COLO668 (cell line): ENCODE measurements at regions not wholly inside any gene's neighbourhood (a gene's known extent, or its start where the extent isn't known, plus 50 kb on each side); places are given as distances from the start of the nearest gene placed in this dataset.
"Not testable (repeated sequence)": the region's sequence is repeated elsewhere in the genome, so short reads cannot be mapped to it uniquely, and the experiment has no call there.

Source experiments
- DNase-seq: peaks from one replicate; lab custom pipeline; 2025; ENCODE audit not compliant: unreplicated experiment; lab: John Stamatoyannopoulos, UW

GRCh38 chr7:10723832-10724231, 249.8 kb upstream of the PHF14 start:
- no peak for DNase-seq

- no peak for DNase-seq
Observed at GRCh38 chr7:10724449-10724848, 249.2 kb upstream of the PHF14 start.

GRCh38 chr7:10727636-10728035, 246.0 kb upstream of the PHF14 start:
- DNase-seq: no peak

- no peak for DNase-seq
Observed at GRCh38 chr7:10731253-10731773, 242.4 kb upstream of the PHF14 start.

- no peak for DNase-seq
Observed at GRCh38 chr7:10733747-10734146, 239.9 kb upstream of the PHF14 start.

- no peak for DNase-seq
Observed at GRCh38 chr7:10734595-10734994, 239.1 kb upstream of the PHF14 start.

GRCh38 chr7:10739401-10739800, 234.3 kb upstream of the PHF14 start:
- DNase-seq: no peak

- DNase-seq: no peak
Observed at GRCh38 chr7:10740805-10741204, 232.9 kb upstream of the PHF14 start.

GRCh38 chr7:10756981-10757380, 216.7 kb upstream of the PHF14 start:
- no peak for DNase-seq

- DNase-seq: no peak
Observed at GRCh38 chr7:10759120-10759519, 214.6 kb upstream of the PHF14 start.

GRCh38 chr7:10767771-10768170, 205.9 kb upstream of the PHF14 start:
- DNase-seq: no peak

GRCh38 chr7:10770176-10770575, 203.5 kb upstream of the PHF14 start:
- no peak for DNase-seq

GRCh38 chr7:10773430-10773829, 200.2 kb upstream of the PHF14 start:
- DNase-seq: no peak

- no peak for DNase-seq
Observed at GRCh38 chr7:10779465-10780399, 193.9 kb upstream of the PHF14 start.

GRCh38 chr7:10780400-10780747, 193.3 kb upstream of the PHF14 start:
- no peak for DNase-seq

GRCh38 chr7:10786976-10787375, 186.7 kb upstream of the PHF14 start:
- DNase-seq: not testable (repeated sequence)

GRCh38 chr7:10789170-10789569, 184.5 kb upstream of the PHF14 start:
- DNase-seq: no peak

GRCh38 chr7:10790910-10791309, 182.8 kb upstream of the PHF14 start:
- no peak for DNase-seq

- no peak for DNase-seq
Observed at GRCh38 chr7:10793995-10794775, 179.5 kb upstream of the PHF14 start.

- no peak for DNase-seq
Observed at GRCh38 chr7:10797157-10797556, 176.5 kb upstream of the PHF14 start.

- DNase-seq: no peak
Observed at GRCh38 chr7:10798044-10798443, 175.6 kb upstream of the PHF14 start.

GRCh38 chr7:10799475-10799874, 174.2 kb upstream of the PHF14 start:
- DNase-seq: no peak
